ENCODE measurements at regions not wholly inside any gene's neighbourhood (a gene's known extent, or its start where the extent isn't known, plus 50 kb on each side); places are given as distances from the start of the nearest gene placed in this dataset.

DNA sequence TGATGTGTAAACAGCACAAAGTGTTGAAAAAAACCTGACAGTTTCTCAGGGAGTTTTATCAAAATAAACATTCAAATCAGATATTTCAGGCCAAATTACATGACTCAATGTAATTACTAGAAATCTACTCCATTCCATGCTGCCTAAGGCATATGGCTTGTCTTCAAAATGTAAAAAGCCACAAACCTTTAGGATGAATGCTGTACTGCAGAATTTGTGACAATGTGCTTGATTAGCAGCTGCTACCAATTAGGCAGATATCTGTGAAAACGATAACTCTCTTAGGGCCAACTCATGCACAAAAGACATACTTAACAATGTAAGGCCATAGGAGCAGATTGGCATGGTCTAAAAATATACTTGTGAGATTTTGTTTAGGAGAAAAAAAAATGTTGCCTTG lies 267.0 kb downstream of the DACT1 start:
- no peak for TF ChIP-seq CTCF (IDR thresholded peaks at IDR 0.05; ENCODE audit: low read depth, low read length)
- Histone ChIP-seq H3K4me1 (no peaks in the 10 kb centered on the region), H3K9me3 (no peaks in the 10 kb centered on the region), H3K36me3 (no peaks in the 10 kb centered on the region), H3K4me3 (ENCODE audit: low read depth, low read length) (no peak overlapping the region), H3K27me3 (no peaks in the 10 kb centered on the region)
- DNase-seq, result no peak

GRCh38 chr14:58907803-58908202 lies 270.0 kb downstream of the DACT1 start:
- Histone ChIP-seq H3K4me3 (ENCODE audit: low read depth, low read length) (no peak overlapping the region), H3K27me3 (no peaks in the 10 kb centered on the region), H3K4me1 (no peaks in the 10 kb centered on the region), H3K36me3 (no peaks in the 10 kb centered on the region), H3K9me3 (no peaks in the 10 kb centered on the region)
- DNase-seq, result no peak
- TF ChIP-seq CTCF (IDR thresholded peaks at IDR 0.05; ENCODE audit: low read depth, low read length), result no peak

DNA sequence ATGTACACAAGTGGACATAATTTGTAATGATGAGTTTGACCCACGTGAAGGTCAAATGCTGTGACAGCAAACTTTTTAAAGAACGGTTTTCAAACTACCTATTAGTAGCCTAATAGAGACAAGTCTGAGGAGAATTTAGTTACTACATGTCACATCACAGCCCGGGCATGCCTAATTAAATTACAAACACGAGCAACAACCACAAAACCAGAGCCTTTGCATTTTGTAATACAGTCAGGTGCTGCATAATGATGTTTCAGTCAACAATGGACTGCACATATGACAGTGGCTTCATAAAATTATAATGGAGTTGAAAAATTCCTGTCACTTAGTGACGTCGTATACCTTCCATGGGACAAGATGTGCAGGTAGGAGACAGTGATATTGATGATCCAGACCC lies 274.5 kb downstream of the DACT1 start:
- TF ChIP-seq CTCF (IDR thresholded peaks at IDR 0.05; ENCODE audit: low read depth, low read length), result no peak
- H3K4me3 ChIP-seq (ENCODE audit: low read depth, low read length), result no peak overlapping the region
- no peak for DNase-seq
- peaks cover 3% of the 10 kb centered on the region; the same call in 1 of the 2 replicates for H3K27me3 ChIP-seq
- no peaks in the 10 kb centered on the region for H3K36me3 ChIP-seq
- no peaks in the 10 kb centered on the region for H3K4me1 ChIP-seq
- no peaks in the 10 kb centered on the region for H3K9me3 ChIP-seq

DNA sequence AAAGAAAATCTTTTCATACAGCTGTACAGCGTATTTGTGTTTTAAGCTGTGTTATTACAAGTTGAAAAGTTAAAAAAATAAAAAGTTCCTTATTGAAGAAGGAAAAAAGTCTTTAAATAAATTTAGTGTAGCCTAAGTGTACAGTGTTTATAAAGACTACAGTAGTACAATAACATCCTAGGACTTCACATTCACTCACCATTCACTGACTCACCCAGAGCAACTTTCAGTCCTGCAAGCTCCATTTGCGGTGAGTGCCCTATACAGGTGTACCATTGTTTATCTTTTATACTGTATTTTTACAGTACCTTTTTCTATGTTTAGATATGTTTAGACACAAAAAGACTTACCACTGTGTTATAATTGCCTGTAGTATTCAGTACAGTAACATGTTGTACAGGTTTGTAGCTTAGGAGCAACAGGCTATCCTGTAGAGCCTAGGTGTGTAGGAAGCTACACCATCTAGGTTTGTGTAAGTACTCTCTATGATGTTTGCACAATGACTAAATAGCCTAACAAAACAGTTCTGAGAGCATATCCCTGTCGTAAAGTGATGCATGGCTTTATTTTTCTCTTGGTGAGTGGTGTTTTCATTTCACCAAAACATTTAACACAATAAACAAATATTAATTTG lies 275.2 kb downstream of the DACT1 start:
- Histone ChIP-seq H3K4me3 (ENCODE audit: low read depth, low read length) (no peak overlapping the region), H3K4me1 (no peaks in the 10 kb centered on the region), H3K27me3 (peaks cover 8% of the 10 kb centered on the region; the same call in 1 of the 2 replicates), H3K9me3 (no peaks in the 10 kb centered on the region), H3K36me3 (no peaks in the 10 kb centered on the region)
- no peak for DNase-seq
- no peak for TF ChIP-seq CTCF (IDR thresholded peaks at IDR 0.05; ENCODE audit: low read depth, low read length)

DNA sequence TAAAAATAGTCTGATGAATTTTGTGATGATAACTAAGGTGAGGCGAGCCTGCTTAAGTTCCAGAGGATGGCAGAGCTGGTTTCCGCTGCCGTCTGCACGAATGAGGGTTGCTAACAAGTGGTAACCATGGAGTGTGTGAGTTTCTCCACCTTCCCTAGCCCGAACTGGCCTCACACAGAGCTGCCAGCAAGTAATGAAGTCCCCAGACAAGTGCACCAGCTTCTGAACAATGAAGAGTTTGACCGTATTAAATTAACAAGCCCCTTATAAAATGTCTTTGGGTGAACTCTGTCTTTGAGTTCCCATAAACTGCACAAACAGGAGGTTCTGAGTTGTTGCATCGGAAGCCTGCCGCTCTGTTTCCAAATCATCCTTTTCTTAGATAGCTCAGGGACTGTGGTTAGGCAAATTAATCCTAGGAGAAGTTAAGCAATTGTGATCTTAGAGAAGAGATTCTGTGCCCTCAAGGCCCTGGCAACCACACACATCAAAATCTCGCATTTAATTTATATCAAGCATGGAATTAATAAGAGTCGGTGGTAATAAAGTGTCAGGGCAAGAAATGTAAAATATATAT lies 274.1 kb upstream of the DAAM1 start:
- Histone ChIP-seq H3K4me1 (no peaks in the 10 kb centered on the region), H3K27me3 (peaks cover 10% of the 10 kb centered on the region; the same call in 1 of the 2 replicates), H3K36me3 (no peaks in the 10 kb centered on the region), H3K9me3 (no peaks in the 10 kb centered on the region), H3K4me3 (ENCODE audit: low read depth, low read length) (no peak overlapping the region)
- no peak for TF ChIP-seq CTCF (IDR thresholded peaks at IDR 0.05; ENCODE audit: low read depth, low read length)
- no peak for DNase-seq

DNA sequence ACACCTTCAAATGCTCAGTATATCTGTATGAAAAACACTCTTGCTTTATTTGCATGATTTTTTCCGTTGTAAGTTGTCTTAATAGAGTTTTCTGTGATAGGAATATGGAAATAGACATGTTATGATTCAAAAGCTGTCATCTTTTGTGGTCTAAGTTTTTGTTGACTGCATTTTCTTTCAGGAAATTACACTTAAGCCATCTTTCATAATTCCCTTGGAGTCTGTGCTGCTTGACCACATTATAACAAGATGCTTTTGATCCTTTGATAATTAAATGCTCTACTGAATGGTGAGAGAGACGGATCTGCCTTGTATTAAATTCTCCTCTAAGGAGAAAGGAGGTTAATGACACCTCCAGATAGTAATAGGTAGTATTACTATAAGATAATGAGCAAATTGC lies 272.8 kb upstream of the DAAM1 start:
- Histone ChIP-seq H3K27me3 (peaks cover 10% of the 10 kb centered on the region; the same call in 1 of the 2 replicates), H3K4me1 (no peaks in the 10 kb centered on the region), H3K9me3 (no peaks in the 10 kb centered on the region), H3K4me3 (ENCODE audit: low read depth, low read length) (no peak overlapping the region), H3K36me3 (no peaks in the 10 kb centered on the region)
- no peak for DNase-seq
- TF ChIP-seq CTCF (IDR thresholded peaks at IDR 0.05; ENCODE audit: low read depth, low read length), result no peak
